GM23338 (cell line): ENCODE measurements at regions not wholly inside any gene's neighbourhood (a gene's known extent, or its start where the extent isn't known, plus 50 kb on each side); places are given as distances from the start of the nearest gene placed in this dataset.

Source experiments
- ATAC-seq: fragments of 200-7000 bp; cut with Tn5 transposase; 3 replicates; pipeline ENCODE4 v1.9.1; 2020
- DNase-seq: peaks from one replicate; pipeline ENCODE4 v3.0.0-alpha.2; 2015; ENCODE audit warnings: low spot score
- H2AFZ ChIP-seq: fragments of 200-600 bp; sonication (generic); 2 replicates; pipeline ENCODE4 v1.8.0; 2016; ENCODE audit warnings: antibody characterized with exemption, mild to moderate bottlenecking, moderate library complexity
- H3F3A ChIP-seq: fragments of 200-600 bp; sonication (generic); replicated peaks from 2 replicates; pipeline ENCODE4 v1.8.0; 2017; ENCODE audit warnings: antibody characterized with exemption, mixed run types, low read depth
- H3K27ac ChIP-seq: fragments of 200-600 bp; sonication (generic); 2 replicates; pipeline ENCODE4 v1.6.1; 2016; ENCODE audit warnings: low read depth
- H3K27me3 ChIP-seq: fragments of 200-600 bp; sonication (generic); 2 replicates; pipeline ENCODE4 v1.8.0; 2016; ENCODE audit warnings: mild to moderate bottlenecking, mixed run types, moderate library complexity; ENCODE audit not compliant: insufficient read depth
- H3K36me3 ChIP-seq: fragments of 200-600 bp; sonication (generic); 2 replicates; pipeline ENCODE4 v1.8.0; 2016; ENCODE audit warnings: mild to moderate bottlenecking; ENCODE audit not compliant: insufficient read depth
- H3K4me1 ChIP-seq: fragments of 200-600 bp; sonication (generic); 2 replicates; pipeline ENCODE4 v1.8.0; 2016; ENCODE audit warnings: mild to moderate bottlenecking, moderate library complexity; ENCODE audit not compliant: insufficient read depth
- H3K4me2 ChIP-seq: fragments of 200-600 bp; sonication (generic); 2 replicates; pipeline ENCODE4 v1.7.1; 2017; ENCODE audit warnings: mixed run types
- H3K4me3 ChIP-seq: fragments of 200-600 bp; sonication (generic); 2 replicates; pipeline ENCODE4 v1.6.1; 2016; ENCODE audit warnings: mixed run types
- H3K79me2 ChIP-seq: fragments of 200-600 bp; sonication (generic); replicated peaks from 2 replicates; pipeline ENCODE4 v1.8.0; 2017; ENCODE audit warnings: mild to moderate bottlenecking; ENCODE audit not compliant: insufficient read depth
- H3K9me2 ChIP-seq: fragments of 200-600 bp; sonication (generic); 2 replicates; pipeline ENCODE4 v1.8.0; 2017; ENCODE audit not compliant: insufficient read depth
- H4K20me1 ChIP-seq: fragments of 200-600 bp; sonication (generic); replicated peaks from 2 replicates; pipeline ENCODE4 v1.8.0; 2017; ENCODE audit warnings: mild to moderate bottlenecking; ENCODE audit not compliant: insufficient read depth
- H3K27ac Mint-ChIP-seq: 2 replicates; pipeline ENCODE4 v1.8.0; 2020; ENCODE audit warnings: inconsistent platforms, mild to moderate bottlenecking, moderate library complexity, mixed read lengths
- H3K27me3 Mint-ChIP-seq: 3 replicates; pipeline ENCODE4 v1.8.0; 2022; ENCODE audit warnings: low read depth, mild to moderate bottlenecking, moderate library complexity, mixed read lengths, inconsistent platforms; ENCODE audit not compliant: insufficient read depth, poor library complexity
- H3K36me3 Mint-ChIP-seq: 3 replicates; pipeline ENCODE4 v1.8.0; 2021; ENCODE audit warnings: low read depth, mild to moderate bottlenecking, inconsistent platforms, moderate library complexity, mixed read lengths
- H3K4me1 Mint-ChIP-seq: 3 replicates; pipeline ENCODE4 v1.8.0; 2020; ENCODE audit warnings: mild to moderate bottlenecking, inconsistent platforms, mixed read lengths
- H3K4me3 Mint-ChIP-seq: 3 replicates; pipeline ENCODE4 v1.8.0; 2021; ENCODE audit warnings: moderate library complexity, mild to moderate bottlenecking, inconsistent platforms, mixed read lengths
- H3K9me3 Mint-ChIP-seq: 3 replicates; pipeline ENCODE4 v1.8.0; 2020; ENCODE audit warnings: moderate library complexity, mild to moderate bottlenecking, inconsistent platforms, mixed read lengths
- CREB1 ChIP-seq: fragments of 250-450 bp; sonication (Bioruptor Pico); IDR thresholded peaks from 2 replicates; pipeline ENCODE4 v1.5.0; 2020; ENCODE audit warnings: low read depth, mild to moderate bottlenecking, moderate library complexity
- CTCF ChIP-seq, 2 experiments: fragments of 200-600 bp in 1 of 2; sonication (generic) in 1 of 2; conservative IDR thresholded peaks; 2 replicates each; pipeline versions ENCODE4 v1.5.1 to v1.6.1; 2016 to 2017; ENCODE audit warnings: antibody characterized with exemption in 2 of 2, low read depth in 2 of 2, mild to moderate bottlenecking in 2 of 2, moderate library complexity in 1 of 2
- EZH2 ChIP-seq: fragments of 200-600 bp; sonication (generic); IDR thresholded peaks from one replicate; pipeline ENCODE4 v1.8.0; 2017; ENCODE audit warnings: antibody characterized with exemption, mild to moderate bottlenecking, low read depth; ENCODE audit not compliant: unreplicated experiment
- EZH2phosphoT487 ChIP-seq: fragments of 200-600 bp; sonication (generic); IDR thresholded peaks from one replicate; pipeline ENCODE4 v1.8.1; 2018; ENCODE audit warnings: antibody characterized with exemption; ENCODE audit not compliant: unreplicated experiment
- JUNB ChIP-seq: IDR thresholded peaks from one replicate; pipeline ENCODE4 v1.6.1; 2016; ENCODE audit warnings: antibody characterized with exemption; ENCODE audit not compliant: unreplicated experiment
- NANOG ChIP-seq: IDR thresholded peaks from 2 replicates; pipeline ENCODE4 v1.6.1; 2016; ENCODE audit warnings: antibody characterized with exemption, borderline replicate concordance
- POLR2AphosphoS5 ChIP-seq: IDR thresholded peaks from 2 replicates; pipeline ENCODE4 v1.6.1; 2016; ENCODE audit warnings: antibody characterized with exemption, low read depth
- STAT1 ChIP-seq: IDR thresholded peaks from one replicate; pipeline ENCODE4 v1.6.1; 2016; ENCODE audit warnings: antibody characterized with exemption; ENCODE audit not compliant: unreplicated experiment
- ZNF114 ChIP-seq: fragments of 250-450 bp; sonication (Bioruptor Pico); IDR thresholded peaks from 2 replicates; pipeline ENCODE4 v1.5.0; 2020; ENCODE audit warnings: mild to moderate bottlenecking, moderate library complexity
- ZNF331 ChIP-seq: fragments of 250-450 bp; sonication (Bioruptor Pico); IDR thresholded peaks from 2 replicates; pipeline ENCODE4 v1.5.0; 2020; ENCODE audit warnings: low read depth, mild to moderate bottlenecking, moderate library complexity
- TF ChIP-seq, protein P1 (sequence below): IDR thresholded peaks from 2 replicates; pipeline ENCODE4 v1.6.1; 2016; ENCODE audit warnings: antibody characterized with exemption
- TF ChIP-seq, protein P2 (sequence below): fragments of 250-450 bp; sonication (Bioruptor Pico); IDR thresholded peaks from 2 replicates; pipeline ENCODE4 v1.5.0; 2020; ENCODE audit warnings: mild to moderate bottlenecking, moderate library complexity
- TF ChIP-seq, protein P3 (sequence below): IDR thresholded peaks from one replicate; pipeline ENCODE4 v1.6.1; 2018; ENCODE audit warnings: antibody characterized with exemption; ENCODE audit not compliant: unreplicated experiment

DNA sequence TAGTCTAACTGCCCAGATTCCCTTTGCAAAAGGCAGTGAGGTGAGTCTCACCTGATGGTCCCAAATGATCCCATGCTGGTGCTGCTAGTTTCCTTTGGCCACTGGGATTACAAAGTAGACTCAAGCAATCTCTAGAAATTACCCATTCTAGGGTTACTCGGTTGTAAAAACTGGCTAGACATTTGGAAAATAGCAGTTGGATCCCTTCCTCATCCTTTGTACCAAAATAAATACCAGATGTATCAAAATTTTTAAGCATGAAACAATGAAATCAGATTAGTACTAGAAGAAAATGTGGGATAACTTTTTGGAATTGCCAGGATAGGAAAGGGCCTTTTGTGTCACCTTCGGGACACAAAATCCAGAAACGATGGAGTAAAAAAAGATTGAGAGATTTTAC lies 112.9 kb upstream of the TOP1 start:
- Histone ChIP-seq H3K27me3 (no peaks in the 10 kb centered on the region), H3K9me2 (no peaks in the 10 kb centered on the region), H3K4me2 (no peak overlapping the region), H3F3A (no peaks in the 10 kb centered on the region), H3K36me3 (no peaks in the 10 kb centered on the region), H2AFZ (no peak overlapping the region), H4K20me1 (no peaks in the 10 kb centered on the region), H3K79me2 (no peaks in the 10 kb centered on the region), H3K4me1 (no peaks in the 10 kb centered on the region), H3K4me3 (no peak overlapping the region), H3K27ac (no peak overlapping the region)
- Mint-ChIP-seq H3K9me3 (peaks cover 11% of the 10 kb centered on the region), H3K27me3 (peaks cover 3% of the 10 kb centered on the region), H3K36me3 (peaks cover 6% of the 10 kb centered on the region), H3K4me3 (no peak overlapping the region), H3K4me1 (no peaks in the 10 kb centered on the region), H3K27ac (no peak overlapping the region)
- DNase-seq (no peak), ATAC-seq (no peak)
- TF ChIP-seq EZH2phosphoT487, result no peak
- TF ChIP-seq ZNF331 (CRISPR knock-in tag), result no peak
- no peak for TF ChIP-seq NANOG
- TF ChIP-seq CREB1, result no peak
- TF ChIP-seq, protein P1, sequence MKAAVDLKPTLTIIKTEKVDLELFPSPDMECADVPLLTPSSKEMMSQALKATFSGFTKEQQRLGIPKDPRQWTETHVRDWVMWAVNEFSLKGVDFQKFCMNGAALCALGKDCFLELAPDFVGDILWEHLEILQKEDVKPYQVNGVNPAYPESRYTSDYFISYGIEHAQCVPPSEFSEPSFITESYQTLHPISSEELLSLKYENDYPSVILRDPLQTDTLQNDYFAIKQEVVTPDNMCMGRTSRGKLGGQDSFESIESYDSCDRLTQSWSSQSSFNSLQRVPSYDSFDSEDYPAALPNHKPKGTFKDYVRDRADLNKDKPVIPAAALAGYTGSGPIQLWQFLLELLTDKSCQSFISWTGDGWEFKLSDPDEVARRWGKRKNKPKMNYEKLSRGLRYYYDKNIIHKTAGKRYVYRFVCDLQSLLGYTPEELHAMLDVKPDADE, result no peak
- no peak for TF ChIP-seq EZH2
- no peak for TF ChIP-seq CTCF (conservative IDR thresholded peaks at IDR 0.05; ENCODE audit: low read depth in 2 of 2)
- TF ChIP-seq, protein P2, sequence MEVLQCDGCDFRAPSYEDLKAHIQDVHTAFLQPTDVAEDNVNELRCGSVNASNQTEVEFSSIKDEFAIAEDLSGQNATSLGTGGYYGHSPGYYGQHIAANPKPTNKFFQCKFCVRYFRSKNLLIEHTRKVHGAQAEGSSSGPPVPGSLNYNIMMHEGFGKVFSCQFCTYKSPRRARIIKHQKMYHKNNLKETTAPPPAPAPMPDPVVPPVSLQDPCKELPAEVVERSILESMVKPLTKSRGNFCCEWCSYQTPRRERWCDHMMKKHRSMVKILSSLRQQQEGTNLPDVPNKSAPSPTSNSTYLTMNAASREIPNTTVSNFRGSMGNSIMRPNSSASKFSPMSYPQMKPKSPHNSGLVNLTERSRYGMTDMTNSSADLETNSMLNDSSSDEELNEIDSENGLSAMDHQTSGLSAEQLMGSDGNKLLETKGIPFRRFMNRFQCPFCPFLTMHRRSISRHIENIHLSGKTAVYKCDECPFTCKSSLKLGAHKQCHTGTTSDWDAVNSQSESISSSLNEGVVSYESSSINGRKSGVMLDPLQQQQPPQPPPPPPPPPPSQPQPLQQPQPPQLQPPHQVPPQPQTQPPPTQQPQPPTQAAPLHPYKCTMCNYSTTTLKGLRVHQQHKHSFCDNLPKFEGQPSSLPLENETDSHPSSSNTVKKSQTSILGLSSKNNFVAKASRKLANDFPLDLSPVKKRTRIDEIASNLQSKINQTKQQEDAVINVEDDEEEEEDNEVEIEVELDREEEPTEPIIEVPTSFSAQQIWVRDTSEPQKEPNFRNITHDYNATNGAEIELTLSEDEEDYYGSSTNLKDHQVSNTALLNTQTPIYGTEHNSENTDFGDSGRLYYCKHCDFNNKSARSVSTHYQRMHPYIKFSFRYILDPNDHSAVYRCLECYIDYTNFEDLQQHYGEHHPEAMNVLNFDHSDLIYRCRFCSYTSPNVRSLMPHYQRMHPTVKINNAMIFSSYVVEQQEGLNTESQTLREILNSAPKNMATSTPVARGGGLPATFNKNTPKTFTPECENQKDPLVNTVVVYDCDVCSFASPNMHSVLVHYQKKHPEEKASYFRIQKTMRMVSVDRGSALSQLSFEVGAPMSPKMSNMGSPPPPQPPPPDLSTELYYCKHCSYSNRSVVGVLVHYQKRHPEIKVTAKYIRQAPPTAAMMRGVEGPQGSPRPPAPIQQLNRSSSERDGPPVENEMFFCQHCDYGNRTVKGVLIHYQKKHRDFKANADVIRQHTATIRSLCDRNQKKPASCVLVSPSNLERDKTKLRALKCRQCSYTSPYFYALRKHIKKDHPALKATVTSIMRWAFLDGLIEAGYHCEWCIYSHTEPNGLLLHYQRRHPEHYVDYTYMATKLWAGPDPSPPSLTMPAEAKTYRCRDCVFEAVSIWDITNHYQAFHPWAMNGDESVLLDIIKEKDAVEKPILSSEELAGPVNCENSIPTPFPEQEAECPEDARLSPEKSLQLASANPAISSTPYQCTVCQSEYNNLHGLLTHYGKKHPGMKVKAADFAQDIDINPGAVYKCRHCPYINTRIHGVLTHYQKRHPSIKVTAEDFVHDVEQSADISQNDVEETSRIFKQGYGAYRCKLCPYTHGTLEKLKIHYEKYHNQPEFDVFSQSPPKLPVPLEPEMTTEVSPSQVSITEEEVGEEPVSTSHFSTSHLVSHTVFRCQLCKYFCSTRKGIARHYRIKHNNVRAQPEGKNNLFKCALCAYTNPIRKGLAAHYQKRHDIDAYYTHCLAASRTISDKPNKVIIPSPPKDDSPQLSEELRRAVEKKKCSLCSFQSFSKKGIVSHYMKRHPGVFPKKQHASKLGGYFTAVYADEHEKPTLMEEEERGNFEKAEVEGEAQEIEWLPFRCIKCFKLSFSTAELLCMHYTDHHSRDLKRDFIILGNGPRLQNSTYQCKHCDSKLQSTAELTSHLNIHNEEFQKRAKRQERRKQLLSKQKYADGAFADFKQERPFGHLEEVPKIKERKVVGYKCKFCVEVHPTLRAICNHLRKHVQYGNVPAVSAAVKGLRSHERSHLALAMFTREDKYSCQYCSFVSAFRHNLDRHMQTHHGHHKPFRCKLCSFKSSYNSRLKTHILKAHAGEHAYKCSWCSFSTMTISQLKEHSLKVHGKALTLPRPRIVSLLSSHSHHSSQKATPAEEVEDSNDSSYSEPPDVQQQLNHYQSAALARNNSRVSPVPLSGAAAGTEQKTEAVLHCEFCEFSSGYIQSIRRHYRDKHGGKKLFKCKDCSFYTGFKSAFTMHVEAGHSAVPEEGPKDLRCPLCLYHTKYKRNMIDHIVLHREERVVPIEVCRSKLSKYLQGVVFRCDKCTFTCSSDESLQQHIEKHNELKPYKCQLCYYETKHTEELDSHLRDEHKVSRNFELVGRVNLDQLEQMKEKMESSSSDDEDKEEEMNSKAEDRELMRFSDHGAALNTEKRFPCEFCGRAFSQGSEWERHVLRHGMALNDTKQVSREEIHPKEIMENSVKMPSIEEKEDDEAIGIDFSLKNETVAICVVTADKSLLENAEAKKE (CRISPR knock-in tag), result no peak
- TF ChIP-seq, protein P3, sequence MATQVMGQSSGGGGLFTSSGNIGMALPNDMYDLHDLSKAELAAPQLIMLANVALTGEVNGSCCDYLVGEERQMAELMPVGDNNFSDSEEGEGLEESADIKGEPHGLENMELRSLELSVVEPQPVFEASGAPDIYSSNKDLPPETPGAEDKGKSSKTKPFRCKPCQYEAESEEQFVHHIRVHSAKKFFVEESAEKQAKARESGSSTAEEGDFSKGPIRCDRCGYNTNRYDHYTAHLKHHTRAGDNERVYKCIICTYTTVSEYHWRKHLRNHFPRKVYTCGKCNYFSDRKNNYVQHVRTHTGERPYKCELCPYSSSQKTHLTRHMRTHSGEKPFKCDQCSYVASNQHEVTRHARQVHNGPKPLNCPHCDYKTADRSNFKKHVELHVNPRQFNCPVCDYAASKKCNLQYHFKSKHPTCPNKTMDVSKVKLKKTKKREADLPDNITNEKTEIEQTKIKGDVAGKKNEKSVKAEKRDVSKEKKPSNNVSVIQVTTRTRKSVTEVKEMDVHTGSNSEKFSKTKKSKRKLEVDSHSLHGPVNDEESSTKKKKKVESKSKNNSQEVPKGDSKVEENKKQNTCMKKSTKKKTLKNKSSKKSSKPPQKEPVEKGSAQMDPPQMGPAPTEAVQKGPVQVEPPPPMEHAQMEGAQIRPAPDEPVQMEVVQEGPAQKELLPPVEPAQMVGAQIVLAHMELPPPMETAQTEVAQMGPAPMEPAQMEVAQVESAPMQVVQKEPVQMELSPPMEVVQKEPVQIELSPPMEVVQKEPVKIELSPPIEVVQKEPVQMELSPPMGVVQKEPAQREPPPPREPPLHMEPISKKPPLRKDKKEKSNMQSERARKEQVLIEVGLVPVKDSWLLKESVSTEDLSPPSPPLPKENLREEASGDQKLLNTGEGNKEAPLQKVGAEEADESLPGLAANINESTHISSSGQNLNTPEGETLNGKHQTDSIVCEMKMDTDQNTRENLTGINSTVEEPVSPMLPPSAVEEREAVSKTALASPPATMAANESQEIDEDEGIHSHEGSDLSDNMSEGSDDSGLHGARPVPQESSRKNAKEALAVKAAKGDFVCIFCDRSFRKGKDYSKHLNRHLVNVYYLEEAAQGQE, result no peak
- TF ChIP-seq POLR2AphosphoS5, result no peak
- no peak for TF ChIP-seq JUNB
- no peak for TF ChIP-seq STAT1
- no peak for TF ChIP-seq ZNF114
